HL-60 (cell line): ENCODE measurements at regions not wholly inside any gene's neighbourhood (a gene's known extent, or its start where the extent isn't known, plus 50 kb on each side); places are given as distances from the start of the nearest gene placed in this dataset.

Source experiments
- DNase-seq, 2 experiments: peaks; one replicate each; pipeline ENCODE4 v3.0.0-alpha.2; 2010 to 2020; ENCODE audit warnings: low read depth in 1 of 2, low spot score in 1 of 2
- H3K27ac ChIP-seq: fragments of 250-450 bp; sonication (Bioruptor Pico); replicated peaks from 2 replicates; pipeline ENCODE4 v1.5.1; 2020; ENCODE audit warnings: mild to moderate bottlenecking, moderate library complexity
- H3K27me3 ChIP-seq: fragments of 250-450 bp; sonication (Bioruptor Pico); 2 replicates; pipeline ENCODE4 v1.5.1; 2021; ENCODE audit warnings: mild to moderate bottlenecking, moderate library complexity; ENCODE audit not compliant: insufficient read depth, poor library complexity, severe bottlenecking
- H3K4me3 ChIP-seq: replicated peaks from 2 replicates; pipeline ENCODE4 v1.5.1; 2011; ENCODE audit warnings: mild to moderate bottlenecking, control low read depth, low read length; ENCODE audit not compliant: insufficient read depth
- CTCF ChIP-seq: IDR thresholded peaks from one replicate; pipeline ENCODE4 v1.5.1; 2011; ENCODE audit warnings: low read length, control low read depth, inconsistent platforms; ENCODE audit not compliant: insufficient read depth
- GABPA ChIP-seq: IDR thresholded peaks from 2 replicates; pipeline ENCODE4 v1.6.1; 2012; ENCODE audit warnings: low read depth
- POLR2AphosphoS5 ChIP-seq: IDR thresholded peaks from 2 replicates; pipeline ENCODE4 v1.6.1; 2012; ENCODE audit warnings: low read depth
- REST ChIP-seq: IDR thresholded peaks from 2 replicates; pipeline ENCODE4 v1.6.1; 2012; ENCODE audit warnings: low read depth; ENCODE audit not compliant: insufficient replicate concordance
- SPI1 ChIP-seq: IDR thresholded peaks from 2 replicates; pipeline ENCODE4 v1.6.1; 2012; ENCODE audit warnings: low read depth, mild to moderate bottlenecking, borderline replicate concordance

- Histone ChIP-seq H3K27me3 (peaks cover 17% of the 10 kb centered on the region), H3K4me3 (no peak overlapping the region), H3K27ac (no peak overlapping the region)
- TF ChIP-seq CTCF, result no peak
- peak; percentile 47 for TF ChIP-seq REST
- no peak for TF ChIP-seq POLR2AphosphoS5
- no peak for DNase-seq
Observed at GRCh38 chr20:40748182-40748581, 59.1 kb upstream of the MAFB start.

- no peak overlapping the region for H3K4me3 ChIP-seq
- peaks cover 4% of the 10 kb centered on the region for H3K27me3 ChIP-seq
- TF ChIP-seq POLR2AphosphoS5, result no peak
- TF ChIP-seq GABPA, result no peak
- TF ChIP-seq CTCF, result no peak
- TF ChIP-seq SPI1, result no peak
- TF ChIP-seq REST, result no peak
- H3K27ac ChIP-seq, result no peak overlapping the region
- DNase-seq, result no peak
Observed at GRCh38 chr20:40749985-40750506, 61.0 kb upstream of the MAFB start.

- no peak overlapping the region for H3K4me3 ChIP-seq
- peaks cover 4% of the 10 kb centered on the region for H3K27me3 ChIP-seq
- no peak for DNase-seq
- TF ChIP-seq GABPA, result no peak
- TF ChIP-seq CTCF, result no peak
- no peak for TF ChIP-seq POLR2AphosphoS5
- TF ChIP-seq SPI1, result no peak
- no peak for TF ChIP-seq REST
- H3K27ac ChIP-seq, result no peak overlapping the region
Observed at GRCh38 chr20:40750541-40751035, 61.6 kb upstream of the MAFB start.
